HG03342 (cell line): ENCODE measurements at regions not wholly inside any gene's neighbourhood (a gene's known extent, or its start where the extent isn't known, plus 50 kb on each side); places are given as distances from the start of the nearest gene placed in this dataset.
A peak's percentile ranks its signal among the peaks of the same experiment; 100 is the strongest.
"Not testable (repeated sequence)": the region's sequence is repeated elsewhere in the genome, so short reads cannot be mapped to it uniquely, and the experiment has no call there.

Experiments
- ATAC-seq: cut with Tn5 transposase; IDR thresholded peaks from one replicate; pipeline ENCODE4 v1.9.1; 2021; ENCODE audit warnings: mild to moderate bottlenecking, moderate library complexity; ENCODE audit not compliant: unreplicated experiment

GRCh38 chr2:154961676-154962075, 263.2 kb downstream of the KCNJ3 start:
- no peak for ATAC-seq

GRCh38 chr2:154960802-154961583, 262.5 kb downstream of the KCNJ3 start:
- ATAC-seq = peak; percentile 77

- ATAC-seq = no peak
Measured at GRCh38 chr2:154952346-154952980, 254.0 kb downstream of the KCNJ3 start.

- not testable (repeated sequence) for ATAC-seq
Measured at GRCh38 chr2:154947416-154947815, 248.9 kb downstream of the KCNJ3 start.

GRCh38 chr2:154945984-154946383, 247.5 kb downstream of the KCNJ3 start:
- ATAC-seq = no peak

- ATAC-seq = no peak
Measured at GRCh38 chr2:154941379-154941778, 242.9 kb downstream of the KCNJ3 start.

GRCh38 chr2:154934213-154934612, 235.7 kb downstream of the KCNJ3 start:
- no peak for ATAC-seq

- no peak for ATAC-seq
Measured at GRCh38 chr2:154924531-154924930, 226.0 kb downstream of the KCNJ3 start.

- no peak for ATAC-seq
Measured at GRCh38 chr2:154914561-154914960, 216.1 kb downstream of the KCNJ3 start.

- no peak for ATAC-seq
Measured at GRCh38 chr2:154912215-154912614, 213.7 kb downstream of the KCNJ3 start.

GRCh38 chr2:154911729-154912128, 213.2 kb downstream of the KCNJ3 start:
- no peak for ATAC-seq

GRCh38 chr2:154910701-154911100, 212.2 kb downstream of the KCNJ3 start:
- ATAC-seq = no peak

- no peak for ATAC-seq
Measured at GRCh38 chr2:154908327-154908726, 209.8 kb downstream of the KCNJ3 start.
